AG04449 (cell line): ENCODE measurements at regions not wholly inside any gene's neighbourhood (a gene's known extent, or its start where the extent isn't known, plus 50 kb on each side); places are given as distances from the start of the nearest gene placed in this dataset.

ENCODE experiments used
- CTCF ChIA-PET: fragments of 350-600 bp; formaldehyde crosslinking; extraction: SDS; loops from one replicate; lab custom pipeline; 2021; ENCODE audit warnings: antibody characterized with exemption; lab: Yijun Ruan, JAX
- POLR2A ChIA-PET: fragments of 400-600, 350-600 bp; formaldehyde crosslinking; extraction: SDS; loops from one replicate; lab custom pipeline; 2020; ENCODE audit warnings: antibody characterized with exemption, inconsistent platforms; lab: Yijun Ruan, JAX
- DNase-seq: peaks from one replicate; pipeline ENCODE4 v3.0.0-alpha.2; 2010; ENCODE audit warnings: low read depth, low spot score
- H3K4me3 ChIP-seq: 2 replicates; pipeline ENCODE4 v1.5.1; 2011; ENCODE audit warnings: low read depth, mild to moderate bottlenecking, control low read depth, low read length
- CTCF ChIP-seq: IDR thresholded peaks from one replicate; pipeline ENCODE4 v1.5.1; 2011; ENCODE audit warnings: mild to moderate bottlenecking, moderate library complexity, low read length, control low read depth, inconsistent platforms; ENCODE audit not compliant: insufficient read depth; ENCODE audit errors: missing control alignments

- H3K4me3 ChIP-seq = no peak overlapping the region
- ChIA-PET CTCF (no interaction called here), POLR2A (no interaction called here)
- DNase-seq = no peak
- TF ChIP-seq CTCF = no peak
These were observed 175.4 kb upstream of the RNF32 start for GRCh38 chr7:156465186-156465585.

DNA sequence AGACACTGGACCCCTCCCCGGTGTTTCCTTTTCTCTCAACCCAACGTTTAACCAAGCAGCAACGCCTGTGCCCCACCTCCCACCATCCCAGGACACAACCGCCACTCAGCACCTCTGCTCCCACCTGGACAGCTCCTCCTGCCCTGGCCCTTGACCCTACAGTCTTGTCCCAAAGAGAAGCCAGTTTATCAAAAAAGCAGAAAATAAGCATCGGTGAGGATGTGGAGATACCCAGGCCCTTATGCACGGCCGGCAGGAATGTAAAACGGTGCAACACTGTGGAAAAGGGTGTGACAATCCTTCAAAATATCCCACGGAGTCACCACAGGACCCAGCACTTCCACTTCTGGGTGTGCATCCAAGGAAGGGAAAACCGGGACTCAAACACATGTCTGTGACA is 176.2 kb upstream of the RNF32 start:
- TF ChIP-seq CTCF = no peak

GRCh38 chr7:156463280-156463679 is 177.3 kb upstream of the RNF32 start:
- TF ChIP-seq CTCF = no peak
- ChIA-PET POLR2A (no interaction called here), CTCF (no interaction called here)
- DNase-seq = no peak
- no peak overlapping the region for H3K4me3 ChIP-seq

More for the DNA sequence above, 176.2 kb upstream of the RNF32 start:
- ChIA-PET POLR2A (no interaction called here), CTCF (no interaction called here)
- DNase-seq = no peak
- no peak overlapping the region for H3K4me3 ChIP-seq

GRCh38 chr7:156461881-156462665 is 178.5 kb upstream of the RNF32 start:
- CTCF ChIA-PET = no interaction called here
- H3K4me3 ChIP-seq = no peak overlapping the region
- no peak for TF ChIP-seq CTCF
- POLR2A ChIA-PET = no interaction called here
- DNase-seq = no peak

DNA sequence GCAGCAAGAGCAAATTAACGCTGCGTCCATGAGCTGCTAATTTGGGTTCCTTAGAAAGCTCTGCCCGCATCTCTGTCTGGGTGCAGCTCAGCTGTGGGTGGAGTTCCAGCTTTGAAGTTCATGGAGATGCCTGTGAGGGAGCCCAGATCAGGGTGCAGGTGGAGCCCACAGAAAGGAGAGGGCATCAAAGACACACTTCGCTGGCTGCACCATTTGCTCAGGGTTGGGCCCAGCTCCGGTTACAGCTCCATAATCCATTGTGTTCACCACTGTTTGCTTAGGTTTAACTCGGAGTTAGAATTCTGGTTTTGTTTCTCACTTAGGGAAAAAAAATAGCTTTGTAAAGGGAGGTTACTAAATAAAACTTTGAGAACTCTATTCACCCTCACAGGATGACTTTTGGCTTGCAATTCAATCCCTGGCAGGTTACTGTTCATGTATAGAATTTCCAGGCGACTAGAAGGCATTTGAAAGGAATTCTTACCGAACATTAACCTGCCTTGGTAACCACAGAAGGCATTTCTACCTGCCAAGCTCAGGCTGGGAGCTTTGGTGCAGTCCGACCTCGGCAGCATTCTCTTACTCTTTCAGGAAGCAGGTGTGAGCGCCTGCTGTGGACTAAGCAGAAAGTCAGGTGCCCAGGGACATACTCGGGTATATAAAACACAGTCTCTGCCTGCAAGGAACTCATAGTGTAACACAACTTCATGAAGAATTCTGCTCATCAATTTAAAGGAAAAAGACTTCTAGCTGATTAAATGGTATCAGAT is 179.5 kb upstream of the RNF32 start:
- H3K4me3 ChIP-seq = no peak overlapping the region
- TF ChIP-seq CTCF = no peak
- no peak for DNase-seq
- ChIA-PET POLR2A (no interaction called here), CTCF (no interaction called here)

GRCh38 chr7:156459582-156459981 is 181.0 kb upstream of the RNF32 start:
- no peak for TF ChIP-seq CTCF
- CTCF ChIA-PET = no interaction called here
- no peak overlapping the region for H3K4me3 ChIP-seq
- no peak for DNase-seq
- POLR2A ChIA-PET = no interaction called here
